Right lobe of liver (tissue), 6 donors: ENCODE measurements at regions not wholly inside any gene's neighbourhood (a gene's known extent, or its start where the extent isn't known, plus 50 kb on each side); places are given as distances from the start of the nearest gene placed in this dataset.
"Not testable (repeated sequence)": the region's sequence is repeated elsewhere in the genome, so short reads cannot be mapped to it uniquely, and the experiment has no call there.

Experiments
- ATAC-seq, 4 donors: fragments of 200-7000 bp; cut with Tn5 transposase; one replicate each; pipeline ENCODE4 v1.9.1; 2020; ENCODE audit warnings: mild to moderate bottlenecking in 4 of 4, moderate library complexity in 4 of 4
- DNase-seq, 3 donors: peaks; one replicate each; pipeline ENCODE4 v3.0.0-alpha.2; 2020
- H3K27ac ChIP-seq, 3 donors: fragments of 200-600 bp; one replicate each; pipeline ENCODE4 v1.8.0; 2022
- H3K27me3 ChIP-seq, 2 donors: fragments of 200-600 bp; one replicate each; pipeline ENCODE4 v1.8.0; 2022
- H3K36me3 ChIP-seq, 4 donors: fragments of 200-600 bp; sonication (generic) in 1 of 4; one replicate each; pipeline versions ENCODE4 v1.5.1 to v1.8.0; 2017 to 2022; ENCODE audit warnings: control low read depth in 1 of 4
- H3K4me1 ChIP-seq, 4 donors: fragments of 200-600 bp; sonication (generic) in 1 of 4; one replicate each; pipeline versions ENCODE4 v1.5.1 to v1.8.0; 2017 to 2022; ENCODE audit warnings: control low read depth in 1 of 4
- H3K4me3 ChIP-seq, 3 donors: fragments of 200-600 bp; one replicate each; pipeline ENCODE4 v1.8.0; 2022
- H3K9me3 ChIP-seq, 4 donors: fragments of 200-600 bp; sonication (generic) in 1 of 4; one replicate each; pipeline versions ENCODE4 v1.5.1 to v1.8.0; 2017 to 2022; ENCODE audit warnings: control low read depth in 1 of 4
- CTCF ChIP-seq, 4 donors: fragments of 200-600 bp in 3 of 4; fragments of 450-650 bp in 1 of 4; IDR thresholded peaks; one replicate each; pipeline versions ENCODE4 v1.5.1 to v1.8.0; 2016 to 2022; ENCODE audit warnings: antibody characterized with exemption in 4 of 4, mild to moderate bottlenecking in 2 of 4
- POLR2A ChIP-seq: fragments of 450-650 bp; IDR thresholded peaks from one replicate; pipeline ENCODE4 v1.6.1; 2017; ENCODE audit warnings: antibody characterized with exemption, mild to moderate bottlenecking
- WGBS: methylation state at CpG from one replicate; pipeline ENCODE4 v1.1.6; 2018; ENCODE audit warnings: low coverage, low lambda C conversion rate; ENCODE audit not compliant: insufficient coverage; ENCODE audit errors: missing lambda C conversion rate; 5-methylcytosine and 5-hydroxymethylcytosine counted together
- intact Hi-C, 2 donors: fragments of 100-400 bp; cut with DNase I; formaldehyde crosslinking; loops; one replicate each; pipeline versions ENCODE4 v1.11.2 to v1.14.1; 2022
- donor health status: DM: no; HTN: yes; CAD: no.
- donor health status: DM: no; HTN: no; CAD: no.
- donor health status: DM: no; HTN: no; CAD: no.
- donor health status: DM: no; HTN: yes; CAD: no.
- donor health status: DM: no; HTN: yes; CAD: no.

- intact Hi-C loops = no loop called here
- no peaks in the 10 kb centered on the region for H3K9me3 ChIP-seq
- no peak overlapping the region for H3K4me3 ChIP-seq
- H3K27ac ChIP-seq = no peak overlapping the region
- H3K4me1 ChIP-seq = no peaks in the 10 kb centered on the region
- H3K27me3 ChIP-seq = no peaks in the 10 kb centered on the region
- no peaks in the 10 kb centered on the region for H3K36me3 ChIP-seq
- ATAC-seq (no peak), DNase-seq (no peak)
- TF ChIP-seq POLR2A = no peak
- TF ChIP-seq CTCF (IDR thresholded peaks at IDR 0.05) = no peak
These were observed 234.2 kb upstream of the FBXO33 start for GRCh38 chr14:39666386-39666785.

- intact Hi-C loops = no loop called here
- Histone ChIP-seq H3K4me1 (no peaks in the 10 kb centered on the region), H3K27ac (no peak overlapping the region), H3K9me3 (no peaks in the 10 kb centered on the region), H3K27me3 (no peaks in the 10 kb centered on the region), H3K36me3 (no peaks in the 10 kb centered on the region), H3K4me3 (no peak overlapping the region)
- ATAC-seq (no peak), DNase-seq (no peak)
- WGBS = 44% methylated on average over 1 of the region's 1 CpG
- TF ChIP-seq CTCF (IDR thresholded peaks at IDR 0.05) = no peak
- no peak for TF ChIP-seq POLR2A
These were observed 232.8 kb upstream of the FBXO33 start for GRCh38 chr14:39665075-39665475.

- no peak for ATAC-seq
- intact Hi-C loops = no loop called here
- TF ChIP-seq CTCF (IDR thresholded peaks at IDR 0.05) (no peak), POLR2A (no peak)
These were observed 232.4 kb upstream of the FBXO33 start for GRCh38 chr14:39664646-39665045.

GRCh38 chr14:39641224-39641623 is 209.0 kb upstream of the FBXO33 start:
- ATAC-seq (no peak), DNase-seq (no peak)
- H3K27me3 ChIP-seq = no peaks in the 10 kb centered on the region
- H3K4me1 ChIP-seq = no peaks in the 10 kb centered on the region
- no peak overlapping the region for H3K4me3 ChIP-seq
- no peaks in the 10 kb centered on the region for H3K36me3 ChIP-seq
- H3K27ac ChIP-seq = no peak overlapping the region
- no peaks in the 10 kb centered on the region for H3K9me3 ChIP-seq
- TF ChIP-seq CTCF (IDR thresholded peaks at IDR 0.05) (no peak), POLR2A (no peak)
- 61% methylated on average over 1 of the region's 1 CpG for WGBS
- intact Hi-C loops = no loop called here

More at GRCh38 chr14:39664646-39665045, 232.4 kb upstream of the FBXO33 start:
- H3K36me3 ChIP-seq = no peaks in the 10 kb centered on the region
- H3K27ac ChIP-seq = no peak overlapping the region
- no peak overlapping the region for H3K4me3 ChIP-seq
- DNase-seq = no peak
- WGBS = 80% methylated on average over 1 of the region's 1 CpG
- no peaks in the 10 kb centered on the region for H3K4me1 ChIP-seq
- H3K27me3 ChIP-seq = no peaks in the 10 kb centered on the region
- H3K9me3 ChIP-seq = no peaks in the 10 kb centered on the region

GRCh38 chr14:39639009-39639408 is 206.8 kb upstream of the FBXO33 start:
- H3K36me3 ChIP-seq, intact Hi-C loops, H3K27me3 ChIP-seq, H3K4me1 ChIP-seq, H3K9me3 ChIP-seq, H3K4me3 ChIP-seq, ATAC-seq, H3K27ac ChIP-seq, DNase-seq: not testable (repeated sequence)
- WGBS = 70% methylated on average over 2 of the region's 12 CpGs
